Endothelial cell (in vitro differentiated cells): ENCODE measurements at regions not wholly inside any gene's neighbourhood (a gene's known extent, or its start where the extent isn't known, plus 50 kb on each side); places are given as distances from the start of the nearest gene placed in this dataset.
A peak's percentile ranks its signal among the peaks of the same experiment; 100 is the strongest.

ENCODE experiments used
- DNase-seq: peaks from one replicate; pipeline ENCODE4 v3.0.0; 2021; ENCODE audit warnings: low spot score
- H3K27ac Mint-ChIP-seq: one replicate; pipeline ENCODE4 v1.8.0; 2021; ENCODE audit warnings: mixed read lengths, inconsistent platforms; ENCODE audit not compliant: unreplicated experiment
- H3K27me3 Mint-ChIP-seq: one replicate; pipeline ENCODE4 v1.8.0; 2021; ENCODE audit warnings: mild to moderate bottlenecking, moderate library complexity, mixed read lengths, inconsistent platforms; ENCODE audit not compliant: unreplicated experiment
- H3K36me3 Mint-ChIP-seq: one replicate; pipeline ENCODE4 v1.8.0; 2021; ENCODE audit warnings: mild to moderate bottlenecking, low read depth, mixed read lengths, inconsistent platforms; ENCODE audit not compliant: unreplicated experiment
- H3K4me1 Mint-ChIP-seq: one replicate; pipeline ENCODE4 v1.8.0; 2021; ENCODE audit warnings: mild to moderate bottlenecking, mixed read lengths, inconsistent platforms; ENCODE audit not compliant: unreplicated experiment
- H3K4me3 Mint-ChIP-seq: one replicate; pipeline ENCODE4 v1.8.0; 2021; ENCODE audit warnings: mild to moderate bottlenecking, mixed read lengths, inconsistent platforms; ENCODE audit not compliant: unreplicated experiment
- H3K9me3 Mint-ChIP-seq: one replicate; pipeline ENCODE4 v1.8.0; 2021; ENCODE audit warnings: mixed read lengths, inconsistent platforms; ENCODE audit not compliant: unreplicated experiment
- TF ChIP-seq, protein P1 (sequence below): fragments of 200-600 bp; sonication (generic); IDR thresholded peaks from one replicate; pipeline ENCODE4 v1.5.0; 2021; ENCODE audit warnings: antibody characterized with exemption; ENCODE audit not compliant: unreplicated experiment

DNA sequence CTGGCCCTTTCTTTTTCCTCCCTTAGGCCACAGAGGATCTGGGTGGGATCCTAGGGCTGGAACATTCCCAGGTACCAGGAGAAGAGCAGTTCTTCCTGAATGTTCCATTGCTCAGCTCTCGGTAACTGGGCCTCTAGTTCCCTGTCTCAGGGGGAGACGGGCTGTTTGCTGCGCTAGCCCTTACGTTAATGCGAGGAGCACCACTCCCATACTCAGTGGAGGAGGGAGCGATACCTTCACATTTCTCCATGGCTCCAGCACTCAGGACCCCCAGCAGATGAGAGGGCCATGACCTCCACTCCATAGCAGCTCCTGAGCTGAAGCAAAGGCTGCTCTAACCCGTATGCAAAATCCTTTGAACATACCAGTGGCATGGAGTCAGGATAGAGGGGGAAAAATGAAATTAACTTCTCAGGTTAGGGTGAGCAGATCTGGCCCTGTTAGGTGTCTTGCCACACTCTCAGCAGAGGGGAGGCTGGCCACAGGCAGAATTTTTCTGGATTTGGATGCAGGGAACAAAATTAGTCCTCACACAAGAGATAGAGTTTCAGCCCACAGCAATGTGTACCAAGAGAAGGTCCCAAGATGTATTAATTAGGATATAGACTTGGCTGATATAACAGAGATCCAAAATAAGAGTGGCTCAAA is 206.7 kb downstream of the ZFP36L2 start:
- peaks cover 9% of the 10 kb centered on the region for H3K27me3 Mint-ChIP-seq
- peaks cover 37% of the 10 kb centered on the region for H3K4me1 Mint-ChIP-seq
- H3K9me3 Mint-ChIP-seq: no peaks in the 10 kb centered on the region
- no peak for DNase-seq
- H3K4me3 Mint-ChIP-seq: no peak overlapping the region
- H3K36me3 Mint-ChIP-seq: peaks cover 13% of the 10 kb centered on the region
- TF ChIP-seq, protein P1, sequence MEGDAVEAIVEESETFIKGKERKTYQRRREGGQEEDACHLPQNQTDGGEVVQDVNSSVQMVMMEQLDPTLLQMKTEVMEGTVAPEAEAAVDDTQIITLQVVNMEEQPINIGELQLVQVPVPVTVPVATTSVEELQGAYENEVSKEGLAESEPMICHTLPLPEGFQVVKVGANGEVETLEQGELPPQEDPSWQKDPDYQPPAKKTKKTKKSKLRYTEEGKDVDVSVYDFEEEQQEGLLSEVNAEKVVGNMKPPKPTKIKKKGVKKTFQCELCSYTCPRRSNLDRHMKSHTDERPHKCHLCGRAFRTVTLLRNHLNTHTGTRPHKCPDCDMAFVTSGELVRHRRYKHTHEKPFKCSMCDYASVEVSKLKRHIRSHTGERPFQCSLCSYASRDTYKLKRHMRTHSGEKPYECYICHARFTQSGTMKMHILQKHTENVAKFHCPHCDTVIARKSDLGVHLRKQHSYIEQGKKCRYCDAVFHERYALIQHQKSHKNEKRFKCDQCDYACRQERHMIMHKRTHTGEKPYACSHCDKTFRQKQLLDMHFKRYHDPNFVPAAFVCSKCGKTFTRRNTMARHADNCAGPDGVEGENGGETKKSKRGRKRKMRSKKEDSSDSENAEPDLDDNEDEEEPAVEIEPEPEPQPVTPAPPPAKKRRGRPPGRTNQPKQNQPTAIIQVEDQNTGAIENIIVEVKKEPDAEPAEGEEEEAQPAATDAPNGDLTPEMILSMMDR: no peak
- no peak overlapping the region for H3K27ac Mint-ChIP-seq

DNA sequence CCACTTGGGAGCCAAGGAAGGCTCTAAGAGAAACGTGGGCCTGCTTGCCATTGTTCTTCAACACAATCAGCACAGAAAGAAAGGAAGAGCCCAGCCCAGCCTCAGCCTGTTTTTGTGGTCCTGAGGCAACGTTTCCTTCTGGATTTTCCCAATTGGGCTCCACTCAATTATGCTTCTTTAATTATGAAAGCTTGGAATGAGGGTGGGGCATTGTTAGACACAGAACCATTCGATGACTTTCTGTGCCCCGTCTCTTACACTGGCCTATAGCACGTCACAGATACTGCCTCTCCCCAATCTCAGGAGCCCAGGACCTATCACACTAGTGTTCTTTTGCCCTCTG is 207.4 kb downstream of the ZFP36L2 start:
- TF ChIP-seq, protein P1: no peak
- Mint-ChIP-seq H3K27ac (peak overlapping the region; percentile 36), H3K27me3 (peaks cover 7% of the 10 kb centered on the region), H3K36me3 (peaks cover 13% of the 10 kb centered on the region), H3K4me3 (no peak overlapping the region), H3K9me3 (no peaks in the 10 kb centered on the region), H3K4me1 (peaks cover 38% of the 10 kb centered on the region)
- DNase-seq: no peak

DNA sequence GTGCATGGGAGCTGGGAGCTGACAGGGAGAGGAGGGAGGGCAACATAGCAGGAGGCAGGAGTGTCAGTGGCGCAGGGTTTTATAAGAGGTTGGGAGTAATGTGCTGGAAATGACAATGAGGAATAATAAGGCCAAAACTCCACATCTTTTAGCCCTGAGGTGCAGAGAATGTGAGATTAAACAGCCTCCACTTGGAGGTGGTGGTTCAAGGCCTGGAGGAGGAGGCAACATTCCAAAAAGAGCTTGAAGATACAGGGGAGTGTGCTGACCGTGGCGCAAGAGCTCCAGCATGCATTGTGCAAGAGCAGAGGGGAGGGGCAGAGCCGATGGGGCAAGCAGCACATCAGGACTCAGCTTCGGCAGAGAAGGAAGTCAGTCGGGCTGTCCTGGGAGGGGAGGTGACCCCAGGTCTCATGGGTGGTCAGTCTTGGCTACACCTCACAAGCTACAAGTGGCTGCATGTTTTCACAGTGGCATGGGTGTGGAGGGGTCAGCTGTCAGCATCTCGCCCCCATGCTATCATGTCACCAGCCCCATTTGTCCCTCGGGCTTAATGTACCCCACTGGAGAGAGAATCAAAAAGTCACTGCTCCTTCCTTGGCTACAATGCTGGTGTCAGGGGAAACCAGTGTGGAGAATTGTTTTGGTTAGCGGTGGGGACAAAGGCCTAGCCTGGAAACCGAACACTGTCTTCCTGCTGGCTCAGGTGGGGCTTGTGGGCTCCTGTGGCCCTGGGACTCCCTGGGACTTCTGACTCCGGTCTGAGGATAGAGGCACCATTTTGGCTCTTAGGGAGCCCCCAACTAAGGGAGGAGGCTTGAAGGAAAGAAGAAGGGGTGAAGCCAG is 208.0 kb downstream of the ZFP36L2 start:
- DNase-seq: no peak
- peak overlapping the region; percentile 36 for H3K27ac Mint-ChIP-seq
- H3K4me3 Mint-ChIP-seq: no peak overlapping the region
- TF ChIP-seq, protein P1: no peak
- H3K9me3 Mint-ChIP-seq: no peaks in the 10 kb centered on the region
- H3K4me1 Mint-ChIP-seq: peaks cover 38% of the 10 kb centered on the region
- H3K27me3 Mint-ChIP-seq: peaks cover 7% of the 10 kb centered on the region
- peaks cover 12% of the 10 kb centered on the region for H3K36me3 Mint-ChIP-seq

DNA sequence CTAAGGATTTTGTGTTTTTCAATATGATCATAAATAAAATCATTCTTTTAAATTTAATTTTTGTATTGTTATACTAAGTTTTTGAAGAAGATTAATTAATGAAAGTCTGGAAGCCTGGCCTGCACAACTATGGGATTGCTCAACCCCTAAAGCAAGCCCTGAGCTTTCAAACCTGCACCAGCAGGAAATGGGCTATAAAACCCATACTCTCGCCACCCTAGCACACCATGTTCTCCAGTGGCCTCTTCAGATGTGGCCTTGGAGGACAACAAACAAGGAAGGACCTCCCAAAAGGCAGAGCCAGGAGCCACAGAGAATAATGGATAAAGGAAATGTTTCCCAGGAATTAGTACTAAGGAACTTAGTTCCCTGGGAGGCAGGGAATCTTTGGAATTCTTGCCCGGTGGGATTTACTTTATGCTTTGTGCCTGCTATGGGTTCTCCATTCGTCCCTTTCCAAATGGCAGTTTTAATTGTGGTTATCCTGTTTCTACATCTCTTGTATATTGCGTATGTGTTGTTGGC is 212.5 kb downstream of the ZFP36L2 start:
- Mint-ChIP-seq H3K27me3 (peaks cover 6% of the 10 kb centered on the region), H3K9me3 (no peaks in the 10 kb centered on the region), H3K27ac (peak overlapping the region; percentile 99), H3K4me1 (peaks cover 41% of the 10 kb centered on the region), H3K4me3 (peak overlapping the region; percentile 39), H3K36me3 (no peaks in the 10 kb centered on the region)
- TF ChIP-seq, protein P1: no peak
- no peak for DNase-seq

DNA sequence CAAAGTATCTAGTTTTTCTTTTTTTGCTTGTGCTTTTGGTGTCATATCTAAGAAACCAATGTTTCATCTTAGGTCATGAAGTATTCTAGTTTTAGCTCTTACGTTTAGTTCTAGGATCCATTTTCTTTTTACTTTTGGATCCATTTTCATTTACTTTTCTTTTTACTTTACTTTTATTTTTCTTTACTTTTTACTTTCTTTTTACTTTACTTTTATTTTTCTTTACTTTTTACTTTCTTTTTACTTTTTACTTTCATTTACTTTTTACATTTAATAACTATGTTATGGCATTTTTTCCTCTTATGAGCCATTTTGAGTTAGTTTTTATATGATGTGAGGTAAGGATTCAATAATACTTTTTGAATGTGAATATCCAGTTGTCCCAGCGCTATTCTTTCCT is 213.4 kb downstream of the ZFP36L2 start:
- TF ChIP-seq, protein P1: no peak

More for the DNA sequence above, 213.4 kb downstream of the ZFP36L2 start:
- Mint-ChIP-seq H3K36me3 (no peaks in the 10 kb centered on the region), H3K27ac (no peak overlapping the region), H3K4me3 (no peak overlapping the region), H3K9me3 (no peaks in the 10 kb centered on the region), H3K27me3 (peaks cover 7% of the 10 kb centered on the region), H3K4me1 (peaks cover 33% of the 10 kb centered on the region)
- DNase-seq: no peak
